HepG2 (cell line): ENCODE measurements at regions not wholly inside any gene's neighbourhood (a gene's known extent, or its start where the extent isn't known, plus 50 kb on each side); places are given as distances from the start of the nearest gene placed in this dataset.

Experiments used
- ATAC-seq: fragments of 200-7000 bp; cut with Tn5 transposase; 3 replicates; pipeline ENCODE4 v1.9.1; 2020; ENCODE audit warnings: mild to moderate bottlenecking, moderate library complexity
- BruUV-seq: library from RNA; stranded (reverse); fragments of 400-500 nt; replicated peaks from 2 replicates; lab custom pipeline; 2021; lab: Mats Ljungman, UMichigan
- CTCF ChIA-PET: fragments of 300-600 bp; formaldehyde crosslinking; extraction: SDS; loops from one replicate; lab custom pipeline; 2021; ENCODE audit warnings: low total read pairs, inconsistent platforms, low intra/inter-chr PET ratio; lab: Yijun Ruan, JAX
- POLR2A ChIA-PET: fragments of 350-600 bp; sonication (Branson Sonifier 250); formaldehyde crosslinking; loops from one replicate; lab custom pipeline; 2020; ENCODE audit warnings: antibody characterized with exemption, inconsistent platforms; lab: Yijun Ruan, JAX
- DNase-seq: peaks from one replicate; pipeline ENCODE4 v3.0.0-alpha.2; 2015; ENCODE audit warnings: low spot score
- FAIRE-seq: peaks from 3 replicates; lab custom pipeline; 2011; peaks lifted over from hg19 to GRCh38; lab: Jason Lieb, UNC
- H2AFZ ChIP-seq: one replicate; pipeline ENCODE4 v1.6.1; 2011; ENCODE audit warnings: low read length, inconsistent platforms
- H3K27ac ChIP-seq: fragments of 300-600 bp; 3 replicates; pipeline ENCODE4 v1.8.0; 2011; ENCODE audit warnings: mixed run types, mild to moderate bottlenecking, mixed read lengths, low read length, inconsistent platforms; ENCODE audit not compliant: insufficient read depth; ENCODE audit errors: extremely low read length
- H3K27me3 ChIP-seq, 2 experiments: fragments of 200-600 bp in 1 of 2; 2 replicates in 1 of 2; 3 replicates in 1 of 2; pipeline versions ENCODE4 v1.6.0 to v1.8.0; 2011; ENCODE audit warnings: low read length in 2 of 2, mild to moderate bottlenecking in 2 of 2, moderate library complexity in 2 of 2, inconsistent platforms in 1 of 2; ENCODE audit not compliant: insufficient read depth in 2 of 2, control insufficient read depth in 1 of 2
- H3K36me3 ChIP-seq, 2 experiments: fragments of 200-600 bp in 1 of 2; replicated peaks in 1 of 2; 2 replicates in 1 of 2; 3 replicates in 1 of 2; pipeline versions ENCODE4 v1.5.1 to v1.8.0; 2011; ENCODE audit warnings: low read length in 2 of 2, inconsistent platforms in 1 of 2; ENCODE audit not compliant: insufficient read depth in 2 of 2, control insufficient read depth in 1 of 2
- H3K4me1 ChIP-seq: 2 replicates; pipeline ENCODE4 v1.5.1; 2012; ENCODE audit warnings: low read length, inconsistent platforms; ENCODE audit not compliant: insufficient read depth
- H3K4me2 ChIP-seq: 2 replicates; pipeline ENCODE4 v1.6.0; 2011; ENCODE audit warnings: low read depth, low read length, inconsistent platforms
- H3K4me3 ChIP-seq, 3 experiments: fragments of 200-600 bp in 1 of 3; sonication (generic), shearing (Covaris generic) in 1 of 3; replicated peaks in 1 of 3; 2 replicates each; pipeline ENCODE4 v1.5.1; 2011 to 2016; ENCODE audit warnings: low read length in 3 of 3, inconsistent platforms in 2 of 3, low read depth in 2 of 3, mild to moderate bottlenecking in 2 of 3, control low read depth in 1 of 3, mixed read lengths in 1 of 3; ENCODE audit not compliant: insufficient read depth in 1 of 3
- H3K79me2 ChIP-seq: one replicate; pipeline ENCODE4 v1.6.1; 2011; ENCODE audit warnings: low read length, inconsistent platforms; ENCODE audit not compliant: insufficient read depth
- H3K9ac ChIP-seq: 2 replicates; pipeline ENCODE4 v1.6.0; 2011; ENCODE audit warnings: mild to moderate bottlenecking, low read depth, low read length, inconsistent platforms; ENCODE audit not compliant: insufficient read depth
- H3K9me3 ChIP-seq: 2 replicates; pipeline ENCODE4 v1.5.1; 2012; ENCODE audit warnings: mild to moderate bottlenecking, low read length
- H4K20me1 ChIP-seq: 2 replicates; pipeline ENCODE4 v1.6.0; 2011; ENCODE audit warnings: inconsistent platforms, mild to moderate bottlenecking, low read length, moderate library complexity; ENCODE audit not compliant: insufficient read depth
- ARHGAP35 ChIP-seq: sonication (generic); formaldehyde crosslinking; IDR thresholded peaks from 2 replicates; pipeline ENCODE4 v1.9.0; 2022; ENCODE audit warnings: mild to moderate bottlenecking, inconsistent platforms, moderate library complexity, missing genetic modification reagents, borderline replicate concordance
- CEBPB ChIP-seq: IDR thresholded peaks from 2 replicates; pipeline ENCODE4 v1.6.1; 2011; ENCODE audit warnings: low read depth, low read length, improper control_type of control experiment, borderline replicate concordance
- IKZF1 ChIP-seq: fragments of 450-650 bp; IDR thresholded peaks from 2 replicates; pipeline ENCODE4 v1.7.1; 2016
- ZBTB38 ChIP-seq: sonication (generic); formaldehyde crosslinking; IDR thresholded peaks from 2 replicates; pipeline ENCODE4 v1.5.1; 2020; ENCODE audit warnings: mild to moderate bottlenecking, missing genetic modification reagents
- ZNF180 ChIP-seq: sonication (generic); formaldehyde crosslinking; IDR thresholded peaks from 2 replicates; pipeline ENCODE4 v1.4.0; 2020; ENCODE audit warnings: low read depth, missing genetic modification reagents, borderline replicate concordance
- WGBS: methylation state at CpG from one replicate; pipeline ENCODE4 v1.1.6; 2017; ENCODE audit warnings: low lambda C conversion rate; 5-methylcytosine and 5-hydroxymethylcytosine counted together
- in situ Hi-C: cut with HindIII; loops from 2 replicates; pipeline ENCODE4 v1.10.0; 2017; ENCODE audit warnings: low pct_unique_long_range_greater_than_20kb; ENCODE audit not compliant: extremely low pct_ligation_motif_present
- intact Hi-C: fragments of 100-400 bp; cut with micrococcal nuclease; formaldehyde crosslinking; loops from one replicate; pipeline ENCODE4 v1.10.0; 2022; ENCODE audit not compliant: unreplicated experiment
- TF ChIP-seq, protein P1 (sequence below): sonication (generic); formaldehyde crosslinking; IDR thresholded peaks from 2 replicates; pipeline ENCODE4 v1.9.0; 2021; ENCODE audit warnings: missing genetic modification reagents, borderline replicate concordance

DNA sequence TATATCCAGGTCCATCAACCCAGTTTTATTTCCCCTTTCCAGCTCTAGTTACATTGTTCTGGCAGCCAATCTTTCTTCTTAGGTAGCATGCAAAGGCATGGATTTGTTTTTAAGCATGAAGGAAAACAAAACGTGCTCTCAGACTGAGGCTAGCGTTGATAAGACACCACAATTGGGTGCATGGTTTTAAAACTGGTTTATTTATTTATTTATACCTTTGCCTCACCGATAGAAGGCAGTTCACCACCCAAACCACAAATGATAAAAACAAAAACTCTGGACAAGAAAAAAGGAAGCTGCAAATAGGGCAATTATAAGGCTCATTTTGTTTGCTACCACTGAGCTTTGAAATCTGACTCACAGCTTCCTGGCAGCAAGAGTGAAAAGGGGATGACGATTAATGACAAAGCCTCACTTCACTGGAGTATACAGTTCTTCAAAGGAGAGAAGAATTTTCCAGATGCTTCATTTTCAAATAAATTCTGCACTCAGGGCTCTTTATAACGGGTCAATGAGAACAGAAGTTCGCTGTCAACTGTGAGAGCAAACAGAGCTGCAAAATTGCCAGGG is 278.4 kb upstream of the IRX5 start:
- intact Hi-C loops: no loop called here
- ATAC-seq (no peak), FAIRE-seq (no peak), DNase-seq (no peak)
- Histone ChIP-seq H3K27ac (no peak overlapping the region), H3K27me3 (peaks cover 7 to 68% of the 10 kb centered on the region in 2 experiments; a peak in 4 of 5 replicates), H2AFZ (no peak overlapping the region), H3K36me3 (no peaks in the 10 kb centered on the region), H3K4me2 (no peak overlapping the region), H3K9me3 (no peaks in the 10 kb centered on the region), H3K4me1 (no peaks in the 10 kb centered on the region), H3K9ac (no peak overlapping the region), H3K79me2 (no peaks in the 10 kb centered on the region), H4K20me1 (no peaks in the 10 kb centered on the region), H3K4me3 (no peak overlapping the region)
- POLR2A ChIA-PET: no interaction called here
- CTCF ChIA-PET: no interaction called here
- in situ Hi-C loops: no loop called here
- WGBS: 5% methylated on average over 6 of the region's 6 CpGs
- TF ChIP-seq, protein P1, sequence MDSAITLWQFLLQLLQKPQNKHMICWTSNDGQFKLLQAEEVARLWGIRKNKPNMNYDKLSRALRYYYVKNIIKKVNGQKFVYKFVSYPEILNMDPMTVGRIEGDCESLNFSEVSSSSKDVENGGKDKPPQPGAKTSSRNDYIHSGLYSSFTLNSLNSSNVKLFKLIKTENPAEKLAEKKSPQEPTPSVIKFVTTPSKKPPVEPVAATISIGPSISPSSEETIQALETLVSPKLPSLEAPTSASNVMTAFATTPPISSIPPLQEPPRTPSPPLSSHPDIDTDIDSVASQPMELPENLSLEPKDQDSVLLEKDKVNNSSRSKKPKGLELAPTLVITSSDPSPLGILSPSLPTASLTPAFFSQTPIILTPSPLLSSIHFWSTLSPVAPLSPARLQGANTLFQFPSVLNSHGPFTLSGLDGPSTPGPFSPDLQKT: no peak
- TF ChIP-seq IKZF1 (no peak), ARHGAP35 (CRISPR knock-in tag) (no peak), ZNF180 (no peak), ZBTB38 (CRISPR knock-in tag) (no peak)
- BruUV-seq: no TSS peak

DNA sequence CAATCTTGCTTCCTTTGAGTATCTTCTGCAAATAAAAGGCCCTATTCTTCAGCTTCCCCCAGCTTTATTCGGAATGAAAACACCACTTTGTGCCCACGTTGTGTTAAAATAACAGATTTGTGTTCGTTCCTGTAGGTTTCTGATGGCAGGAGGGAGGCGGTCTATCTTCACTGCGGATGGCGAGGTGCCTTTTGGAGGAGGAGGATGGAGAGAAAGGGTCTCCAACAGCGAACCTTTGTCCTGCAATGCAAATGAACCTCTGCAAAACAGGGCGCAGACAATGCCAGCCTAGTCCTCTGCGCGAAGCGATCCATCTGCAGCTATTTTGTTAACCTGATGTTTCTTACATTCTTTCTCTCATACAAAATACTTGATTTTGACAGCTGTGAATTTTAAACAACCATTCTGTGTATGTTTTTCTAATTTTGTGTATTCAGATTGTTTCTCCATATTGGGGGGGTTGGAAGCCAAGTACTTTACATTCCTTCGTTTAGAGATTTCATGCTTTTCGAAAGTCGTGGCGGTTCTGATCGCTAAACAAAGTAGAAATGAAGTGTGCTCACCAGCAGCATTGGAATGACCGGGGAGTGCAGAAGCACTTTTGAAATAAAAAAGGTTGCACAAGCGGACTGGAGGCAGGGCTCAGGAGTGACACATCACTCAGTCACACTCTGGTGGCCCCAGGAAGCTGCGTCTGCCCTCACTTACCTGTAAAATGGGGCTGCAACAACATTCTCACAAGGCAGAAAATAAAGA is 279.0 kb upstream of the IRX5 start:
- no TSS peak for BruUV-seq
- H4K20me1 ChIP-seq: no peaks in the 10 kb centered on the region
- ChIA-PET POLR2A (no interaction called here), CTCF (no interaction called here)
- H3K27ac ChIP-seq: no peak overlapping the region
- H3K4me2 ChIP-seq: no peak overlapping the region
- DNase-seq (no peak), ATAC-seq (no peak), FAIRE-seq (no peak)
- no peak overlapping the region for H2AFZ ChIP-seq
- in situ Hi-C loops (no loop called here), intact Hi-C loops (no loop called here)
- H3K4me3 ChIP-seq: no peak overlapping the region
- TF ChIP-seq IKZF1 (no peak), CEBPB (peak; percentile 16; the same call in 1 of the 2 replicates)
- 50% methylated on average over 19 of the region's 19 CpGs for WGBS
- H3K9ac ChIP-seq: no peak overlapping the region
- peaks cover 7 to 68% of the 10 kb centered on the region in 2 experiments; a peak in 4 of 5 replicates for H3K27me3 ChIP-seq
- H3K79me2 ChIP-seq: no peaks in the 10 kb centered on the region
- no peaks in the 10 kb centered on the region for H3K36me3 ChIP-seq
- no peaks in the 10 kb centered on the region for H3K4me1 ChIP-seq
- H3K9me3 ChIP-seq: no peaks in the 10 kb centered on the region
